ENCODE measurements at regions not wholly inside any gene's neighbourhood (a gene's known extent, or its start where the extent isn't known, plus 50 kb on each side); places are given as distances from the start of the nearest gene placed in this dataset.

DNA sequence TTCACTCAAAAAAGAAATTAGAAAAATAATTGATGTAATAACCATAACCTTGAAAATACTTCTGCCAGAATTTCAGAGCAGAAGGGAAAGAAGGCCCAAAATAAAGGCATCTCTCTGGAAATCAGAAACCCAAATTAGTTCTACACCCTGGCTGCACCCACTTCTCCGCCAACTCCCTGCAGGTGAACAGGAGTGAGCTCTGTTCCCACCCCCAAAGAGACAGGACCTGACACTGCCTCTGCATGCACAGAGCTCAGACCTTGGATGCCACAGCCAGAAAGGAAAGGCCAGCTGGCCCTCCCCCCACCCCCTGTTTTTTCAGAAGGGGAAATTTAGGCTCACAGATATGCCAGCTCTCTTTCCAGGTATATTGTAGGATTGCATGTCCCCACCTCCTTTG, 228.2 kb downstream of the BCL11B start:
- Histone ChIP-seq H3K4me3 (ENCODE audit: insufficient read depth, low read depth, low read length) (no peak overlapping the region), H3K9ac (ENCODE audit: low read length) (no peak overlapping the region), H3K4me1 (ENCODE audit: insufficient read depth, low read length) (peaks cover 3% of the 10 kb centered on the region), H3K9me3 (ENCODE audit: insufficient read depth, low read depth, low read length) (no peaks in the 10 kb centered on the region), H4K20me1 (ENCODE audit: insufficient read depth, low read length) (no peaks in the 10 kb centered on the region), H2AFZ (ENCODE audit: low read depth, low read length) (no peak overlapping the region), H3K36me3 (ENCODE audit: insufficient read depth, low read length) (no peaks in the 10 kb centered on the region), H3K27me3 (ENCODE audit: insufficient read depth, low read length) (no peaks in the 10 kb centered on the region), H3K4me2 (ENCODE audit: low read length) (no peak overlapping the region), H3K79me2 (ENCODE audit: insufficient read depth, low read length) (no peaks in the 10 kb centered on the region), H3K27ac (ENCODE audit: low read depth, low read length) (no peak overlapping the region)
- DNase-seq (ENCODE audit: low read depth) = no peak
- no peak for TF ChIP-seq EZH2 (IDR thresholded peaks at IDR 0.05; ENCODE audit: insufficient read depth, low read length)
- H3K4me1 Mint-ChIP-seq (ENCODE audit: low read depth, unreplicated experiment) = peaks cover 4% of the 10 kb centered on the region
- peaks cover 6% of the 10 kb centered on the region for H3K9me3 Mint-ChIP-seq (ENCODE audit: unreplicated experiment)
- no peaks in the 10 kb centered on the region for H3K36me3 Mint-ChIP-seq (ENCODE audit: low read depth, unreplicated experiment)
- FAIRE-seq = no peak
- H3K27ac Mint-ChIP-seq (ENCODE audit: unreplicated experiment) = no peak overlapping the region
- no peak overlapping the region for H3K4me3 Mint-ChIP-seq (ENCODE audit: unreplicated experiment)
- peaks cover 17% of the 10 kb centered on the region for H3K27me3 Mint-ChIP-seq (ENCODE audit: low read depth, unreplicated experiment)

DNA sequence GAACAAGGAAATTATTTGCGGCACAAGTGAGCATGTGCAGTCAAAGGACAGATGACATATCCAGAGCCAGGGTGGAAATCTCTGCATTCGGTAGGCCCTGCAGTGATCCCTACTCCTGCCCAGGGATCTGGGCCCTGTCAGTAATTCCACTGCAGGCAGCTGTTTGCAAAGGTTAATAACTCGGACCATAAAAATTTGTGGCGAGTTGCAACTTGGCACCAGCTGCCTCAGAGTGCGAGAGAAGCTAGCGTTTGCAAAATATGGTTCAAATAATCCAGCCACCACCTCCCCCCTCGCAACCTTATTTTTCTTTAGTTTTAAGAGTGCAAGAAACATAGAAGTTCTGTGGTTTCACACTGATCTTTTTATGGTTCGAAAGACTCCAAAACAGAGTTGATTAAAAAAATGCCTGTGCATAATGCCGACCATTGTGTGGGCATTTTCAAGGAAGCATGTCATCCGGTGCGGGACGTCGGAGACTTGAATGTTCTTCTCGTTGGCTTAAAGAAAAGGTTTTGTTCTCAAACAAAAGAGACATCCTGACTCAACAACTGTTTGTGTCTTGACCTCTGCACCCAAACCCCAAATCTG, 224.5 kb downstream of the BCL11B start:
- H2AFZ ChIP-seq (ENCODE audit: low read depth, low read length) = no peak overlapping the region
- H3K36me3 ChIP-seq (ENCODE audit: insufficient read depth, low read length) = no peaks in the 10 kb centered on the region
- FAIRE-seq = no peak
- Mint-ChIP-seq H3K27me3 (ENCODE audit: low read depth, unreplicated experiment) (peaks cover 7% of the 10 kb centered on the region), H3K4me3 (ENCODE audit: unreplicated experiment) (no peak overlapping the region), H3K27ac (ENCODE audit: unreplicated experiment) (no peak overlapping the region), H3K9me3 (ENCODE audit: unreplicated experiment) (peaks cover 8% of the 10 kb centered on the region), H3K36me3 (ENCODE audit: low read depth, unreplicated experiment) (no peaks in the 10 kb centered on the region), H3K4me1 (ENCODE audit: low read depth, unreplicated experiment) (no peaks in the 10 kb centered on the region)
- H3K4me3 ChIP-seq (ENCODE audit: insufficient read depth, low read depth, low read length) = no peak overlapping the region
- H3K27me3 ChIP-seq (ENCODE audit: insufficient read depth, low read length) = no peaks in the 10 kb centered on the region
- H3K4me2 ChIP-seq (ENCODE audit: low read length) = peak overlapping the region; percentile 4
- H3K79me2 ChIP-seq (ENCODE audit: insufficient read depth, low read length) = no peaks in the 10 kb centered on the region
- no peak overlapping the region for H3K9ac ChIP-seq (ENCODE audit: low read length)
- DNase-seq (ENCODE audit: low read depth) = peak; percentile 27
- no peaks in the 10 kb centered on the region for H4K20me1 ChIP-seq (ENCODE audit: insufficient read depth, low read length)
- H3K9me3 ChIP-seq (ENCODE audit: insufficient read depth, low read depth, low read length) = peaks cover 2% of the 10 kb centered on the region
- TF ChIP-seq, protein P1, sequence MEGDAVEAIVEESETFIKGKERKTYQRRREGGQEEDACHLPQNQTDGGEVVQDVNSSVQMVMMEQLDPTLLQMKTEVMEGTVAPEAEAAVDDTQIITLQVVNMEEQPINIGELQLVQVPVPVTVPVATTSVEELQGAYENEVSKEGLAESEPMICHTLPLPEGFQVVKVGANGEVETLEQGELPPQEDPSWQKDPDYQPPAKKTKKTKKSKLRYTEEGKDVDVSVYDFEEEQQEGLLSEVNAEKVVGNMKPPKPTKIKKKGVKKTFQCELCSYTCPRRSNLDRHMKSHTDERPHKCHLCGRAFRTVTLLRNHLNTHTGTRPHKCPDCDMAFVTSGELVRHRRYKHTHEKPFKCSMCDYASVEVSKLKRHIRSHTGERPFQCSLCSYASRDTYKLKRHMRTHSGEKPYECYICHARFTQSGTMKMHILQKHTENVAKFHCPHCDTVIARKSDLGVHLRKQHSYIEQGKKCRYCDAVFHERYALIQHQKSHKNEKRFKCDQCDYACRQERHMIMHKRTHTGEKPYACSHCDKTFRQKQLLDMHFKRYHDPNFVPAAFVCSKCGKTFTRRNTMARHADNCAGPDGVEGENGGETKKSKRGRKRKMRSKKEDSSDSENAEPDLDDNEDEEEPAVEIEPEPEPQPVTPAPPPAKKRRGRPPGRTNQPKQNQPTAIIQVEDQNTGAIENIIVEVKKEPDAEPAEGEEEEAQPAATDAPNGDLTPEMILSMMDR (IDR thresholded peaks at IDR 0.05; ENCODE audit: insufficient read depth, low read depth, low read length) = no peak
- TF ChIP-seq EZH2 (IDR thresholded peaks at IDR 0.05; ENCODE audit: insufficient read depth, low read length) = no peak
- peaks cover 3% of the 10 kb centered on the region for H3K4me1 ChIP-seq (ENCODE audit: insufficient read depth, low read length)
- H3K27ac ChIP-seq (ENCODE audit: low read depth, low read length) = no peak overlapping the region

DNA sequence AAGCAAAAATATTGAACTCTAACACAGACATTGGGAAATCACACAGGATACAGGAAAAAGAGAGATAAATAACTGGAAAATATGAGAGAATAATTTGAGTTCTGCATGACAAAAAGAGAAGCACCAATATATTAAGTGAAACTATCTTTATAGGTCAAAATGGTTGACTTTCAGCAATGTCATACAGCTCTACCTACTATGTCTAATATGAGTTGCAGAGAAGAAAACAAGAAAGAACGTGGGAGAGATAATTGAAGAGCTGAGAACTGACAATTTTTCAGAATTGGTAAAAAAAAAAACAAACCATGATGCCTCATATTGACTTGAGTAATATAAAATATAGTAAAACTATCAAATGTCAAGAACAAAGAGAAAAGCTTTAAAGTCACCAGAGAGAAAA, 221.7 kb downstream of the BCL11B start:
- Histone ChIP-seq H3K27ac (ENCODE audit: low read depth, low read length) (no peak overlapping the region), H3K4me3 (ENCODE audit: insufficient read depth, low read depth, low read length) (no peak overlapping the region), H3K4me2 (ENCODE audit: low read length) (no peak overlapping the region), H2AFZ (ENCODE audit: low read depth, low read length) (no peak overlapping the region), H3K27me3 (ENCODE audit: insufficient read depth, low read length) (no peaks in the 10 kb centered on the region), H3K79me2 (ENCODE audit: insufficient read depth, low read length) (no peaks in the 10 kb centered on the region), H3K36me3 (ENCODE audit: insufficient read depth, low read length) (no peaks in the 10 kb centered on the region), H3K4me1 (ENCODE audit: insufficient read depth, low read length) (peaks cover 3% of the 10 kb centered on the region), H3K9ac (ENCODE audit: low read length) (no peak overlapping the region), H4K20me1 (ENCODE audit: insufficient read depth, low read length) (no peaks in the 10 kb centered on the region), H3K9me3 (ENCODE audit: insufficient read depth, low read depth, low read length) (peaks cover 5% of the 10 kb centered on the region)
- Mint-ChIP-seq H3K27ac (ENCODE audit: unreplicated experiment) (no peak overlapping the region), H3K9me3 (ENCODE audit: unreplicated experiment) (peaks cover 7% of the 10 kb centered on the region), H3K4me1 (ENCODE audit: low read depth, unreplicated experiment) (peaks cover 6% of the 10 kb centered on the region), H3K36me3 (ENCODE audit: low read depth, unreplicated experiment) (no peaks in the 10 kb centered on the region), H3K27me3 (ENCODE audit: low read depth, unreplicated experiment) (peaks cover 2% of the 10 kb centered on the region), H3K4me3 (ENCODE audit: unreplicated experiment) (no peak overlapping the region)
- no peak for TF ChIP-seq EZH2 (IDR thresholded peaks at IDR 0.05; ENCODE audit: insufficient read depth, low read length)
- TF ChIP-seq, protein P1 (IDR thresholded peaks at IDR 0.05; ENCODE audit: insufficient read depth, low read depth, low read length) = no peak
- no peak for FAIRE-seq
- DNase-seq (ENCODE audit: low read depth) = no peak

Measured in astrocyte (in vitro differentiated cells and primary cell).